Vagina (tissue), 2 donors: ENCODE measurements at regions not wholly inside any gene's neighbourhood (a gene's known extent, or its start where the extent isn't known, plus 50 kb on each side); places are given as distances from the start of the nearest gene placed in this dataset.

Source experiments
- DNase-seq, 2 donors: peaks; one replicate each; pipeline ENCODE4 v3.0.0-alpha.2; 2017; ENCODE audit errors: extremely low spot score in 2 of 2
- H3K27ac ChIP-seq: fragments of 200-600 bp; sonication (generic); one replicate; pipeline ENCODE4 v1.5.1; 2019
- H3K27me3 ChIP-seq: fragments of 200-600 bp; sonication (generic); one replicate; pipeline ENCODE4 v1.5.1; 2019
- H3K36me3 ChIP-seq, 2 donors: fragments of 200-600 bp; sonication (generic); one replicate each; pipeline ENCODE4 v1.5.1; 2017 to 2019
- H3K4me1 ChIP-seq: fragments of 200-600 bp; sonication (generic); one replicate; pipeline ENCODE4 v1.5.1; 2019
- H3K4me3 ChIP-seq, 2 donors: fragments of 200-600 bp; sonication (generic); 1 replicate in 1 of 2; 2 replicates in 1 of 2; pipeline ENCODE4 v1.5.1; 2016 to 2019
- H3K9me3 ChIP-seq: fragments of 200-600 bp; sonication (generic); one replicate; pipeline ENCODE4 v1.5.1; 2019
- POLR2A ChIP-seq, 2 donors: fragments of 450-650 bp; IDR thresholded peaks; one replicate each; pipeline ENCODE4 v1.6.1; 2017; ENCODE audit warnings: antibody characterized with exemption in 2 of 2, mild to moderate bottlenecking in 2 of 2, moderate library complexity in 2 of 2
- POLR2AphosphoS5 ChIP-seq, 2 donors: sonication (generic); formaldehyde crosslinking; IDR thresholded peaks; one replicate each; pipeline ENCODE4 v1.9.0; 2017; ENCODE audit warnings: antibody characterized with exemption in 2 of 2, mild to moderate bottlenecking in 2 of 2, low read depth in 1 of 2; ENCODE audit not compliant: insufficient read depth in 1 of 2
- intact Hi-C: fragments of 100-400 bp; cut with DNase I; formaldehyde crosslinking; loops from one replicate; pipeline ENCODE4 v1.15.1; 2023
- TF ChIP-seq, protein P1 (sequence below), 3 experiments: fragments of 450-650 bp in 2 of 3; fragments of 200-600 bp in 1 of 3; sonication (generic) in 1 of 3; IDR thresholded peaks; one replicate each; pipeline ENCODE4 v1.5.1; 2017 to 2019; ENCODE audit warnings: antibody characterized with exemption in 3 of 3, mild to moderate bottlenecking in 2 of 3, moderate library complexity in 2 of 3

DNA sequence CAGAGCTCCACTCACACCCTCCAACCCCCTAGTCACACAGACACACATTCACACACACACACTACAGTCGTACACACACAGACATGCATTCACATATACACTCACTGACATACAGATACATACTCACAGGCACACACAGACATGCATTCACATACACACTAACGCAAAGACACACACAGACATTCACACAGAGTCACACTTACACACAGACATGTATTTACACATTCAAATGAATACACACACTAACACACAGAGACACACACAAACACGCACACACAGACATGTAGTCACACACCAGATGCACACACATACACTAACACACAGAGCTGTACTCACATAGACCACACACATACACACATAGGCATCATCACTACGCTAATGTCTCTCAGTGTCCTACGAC, 58.0 kb upstream of the MYL10 start:
- intact Hi-C loops, result loop anchor here (5.0 to 10.0 kb wide), 2 partner anchors 130 to 548 kb away; partner anchors contain the start of gene CUX1
- Histone ChIP-seq H3K27me3 (no peaks in the 10 kb centered on the region), H3K27ac (no peak overlapping the region), H3K4me3 (no peak overlapping the region), H3K9me3 (no peaks in the 10 kb centered on the region), H3K36me3 (no peaks in the 10 kb centered on the region), H3K4me1 (peaks cover 11% of the 10 kb centered on the region)
- TF ChIP-seq POLR2A (IDR thresholded peaks at IDR 0.05) (no peak), POLR2AphosphoS5 (IDR thresholded peaks at IDR 0.05; ENCODE audit: insufficient read depth in 1 of 2, low read depth in 1 of 2) (no peak)
- TF ChIP-seq, protein P1, sequence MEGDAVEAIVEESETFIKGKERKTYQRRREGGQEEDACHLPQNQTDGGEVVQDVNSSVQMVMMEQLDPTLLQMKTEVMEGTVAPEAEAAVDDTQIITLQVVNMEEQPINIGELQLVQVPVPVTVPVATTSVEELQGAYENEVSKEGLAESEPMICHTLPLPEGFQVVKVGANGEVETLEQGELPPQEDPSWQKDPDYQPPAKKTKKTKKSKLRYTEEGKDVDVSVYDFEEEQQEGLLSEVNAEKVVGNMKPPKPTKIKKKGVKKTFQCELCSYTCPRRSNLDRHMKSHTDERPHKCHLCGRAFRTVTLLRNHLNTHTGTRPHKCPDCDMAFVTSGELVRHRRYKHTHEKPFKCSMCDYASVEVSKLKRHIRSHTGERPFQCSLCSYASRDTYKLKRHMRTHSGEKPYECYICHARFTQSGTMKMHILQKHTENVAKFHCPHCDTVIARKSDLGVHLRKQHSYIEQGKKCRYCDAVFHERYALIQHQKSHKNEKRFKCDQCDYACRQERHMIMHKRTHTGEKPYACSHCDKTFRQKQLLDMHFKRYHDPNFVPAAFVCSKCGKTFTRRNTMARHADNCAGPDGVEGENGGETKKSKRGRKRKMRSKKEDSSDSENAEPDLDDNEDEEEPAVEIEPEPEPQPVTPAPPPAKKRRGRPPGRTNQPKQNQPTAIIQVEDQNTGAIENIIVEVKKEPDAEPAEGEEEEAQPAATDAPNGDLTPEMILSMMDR (IDR thresholded peaks at IDR 0.05), result no peak
- no peak for DNase-seq

DNA sequence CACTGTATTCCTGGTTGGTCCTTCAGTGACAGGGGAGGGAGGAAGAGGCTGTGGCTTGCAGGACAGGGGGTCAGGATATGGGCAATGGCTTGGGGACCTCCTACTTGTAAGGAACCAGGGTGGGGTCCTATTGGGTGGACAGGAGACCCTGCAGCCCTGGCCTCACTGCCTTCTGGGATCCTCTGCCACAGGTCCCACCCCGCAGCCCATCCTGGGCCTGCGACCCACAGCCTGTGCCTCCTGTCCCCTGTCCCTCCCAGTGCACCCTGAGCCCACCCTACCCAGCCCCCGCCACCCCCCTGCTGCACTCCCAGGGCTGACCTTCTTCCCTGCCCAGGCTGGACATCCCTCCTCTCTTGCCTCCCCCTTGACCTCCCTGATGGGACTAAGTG, 58.7 kb upstream of the MYL10 start:
- no peak overlapping the region for H3K27ac ChIP-seq
- H3K36me3 ChIP-seq, result no peaks in the 10 kb centered on the region
- no peaks in the 10 kb centered on the region for H3K27me3 ChIP-seq
- no peak overlapping the region for H3K4me3 ChIP-seq
- intact Hi-C loops, result loop anchor here (5.0 to 10.0 kb wide), 2 partner anchors 130 to 547 kb away; partner anchors contain the start of gene CUX1
- no peak for DNase-seq
- H3K4me1 ChIP-seq, result peaks cover 11% of the 10 kb centered on the region
- no peaks in the 10 kb centered on the region for H3K9me3 ChIP-seq
- TF ChIP-seq POLR2A (IDR thresholded peaks at IDR 0.05) (no peak), POLR2AphosphoS5 (IDR thresholded peaks at IDR 0.05; ENCODE audit: insufficient read depth in 1 of 2, low read depth in 1 of 2) (no peak)
- TF ChIP-seq, protein P1 (IDR thresholded peaks at IDR 0.05), result no peak

GRCh38 chr7:101688183-101688831, 59.2 kb upstream of the MYL10 start:
- TF ChIP-seq POLR2A (IDR thresholded peaks at IDR 0.05), result no peak
- TF ChIP-seq, protein P1 (IDR thresholded peaks at IDR 0.05), result peak; percentile 93 to 96 (median 94)
- peak in 1 of 2 donors; percentile 23 for TF ChIP-seq POLR2AphosphoS5 (IDR thresholded peaks at IDR 0.05; ENCODE audit: insufficient read depth in 1 of 2, low read depth in 1 of 2)
- H3K27ac ChIP-seq, result no peak overlapping the region

GRCh38 chr7:101688995-101689907, 60.2 kb upstream of the MYL10 start:
- no peak overlapping the region for H3K27ac ChIP-seq
- peaks cover 11% of the 10 kb centered on the region for H3K4me1 ChIP-seq
- DNase-seq, result no peak
- H3K36me3 ChIP-seq, result no peaks in the 10 kb centered on the region
- no peaks in the 10 kb centered on the region for H3K27me3 ChIP-seq
- no peaks in the 10 kb centered on the region for H3K9me3 ChIP-seq
- H3K4me3 ChIP-seq, result peak overlapping the region in 1 of 2 donors; percentile 18
- intact Hi-C loops, result loop anchor here (5.0 to 10.0 kb wide), 2 partner anchors 128 to 546 kb away; partner anchors contain the start of gene CUX1
- TF ChIP-seq POLR2AphosphoS5 (IDR thresholded peaks at IDR 0.05; ENCODE audit: insufficient read depth in 1 of 2, low read depth in 1 of 2), result no peak
- no peak for TF ChIP-seq POLR2A (IDR thresholded peaks at IDR 0.05)
- TF ChIP-seq, protein P1 (IDR thresholded peaks at IDR 0.05), result no peak

More at GRCh38 chr7:101688183-101688831, 59.2 kb upstream of the MYL10 start:
- H3K9me3 ChIP-seq, result no peaks in the 10 kb centered on the region
- peaks cover 11% of the 10 kb centered on the region for H3K4me1 ChIP-seq
- H3K4me3 ChIP-seq, result peak overlapping the region in 1 of 2 donors; percentile 18
- no peaks in the 10 kb centered on the region for H3K27me3 ChIP-seq
- no peaks in the 10 kb centered on the region for H3K36me3 ChIP-seq
- DNase-seq, result no peak
- intact Hi-C loops, result loop anchor here (5.0 to 10.0 kb wide), 2 partner anchors 129 to 546 kb away; partner anchors contain the start of gene CUX1
